Activated CD8-positive, alpha-beta memory T cell treated with anti-CD3 and anti-CD28 coated beads, Interleukin-2, amount 10 ng/mL, durations not matched to agents 7 days and 5 days (primary cell): ENCODE measurements at regions not wholly inside any gene's neighbourhood (a gene's known extent, or its start where the extent isn't known, plus 50 kb on each side); places are given as distances from the start of the nearest gene placed in this dataset.

Experiments used
- ATAC-seq: fragments of 150-1000 bp; cut with Tn5 transposase; one replicate; pipeline ENCODE4 v1.10.0; 2021; ENCODE audit warnings: moderate library complexity
- CTCF ChIA-PET: fragments of 350-600 bp; sonication (Branson Sonifier 250); formaldehyde crosslinking; loops from one replicate; lab custom pipeline; 2021; ENCODE audit warnings: antibody characterized with exemption; lab: Charles Lee
- DNase-seq: peaks from one replicate; pipeline ENCODE4 v3.0.0-alpha.2; 2020
- H3K27ac Mint-ChIP-seq: one replicate; pipeline ENCODE4 v1.8.0; 2021; ENCODE audit warnings: mild to moderate bottlenecking, mixed read lengths
- H3K27me3 Mint-ChIP-seq: one replicate; pipeline ENCODE4 v1.8.0; 2021; ENCODE audit warnings: mixed read lengths
- H3K36me3 Mint-ChIP-seq: one replicate; pipeline ENCODE4 v1.8.0; 2021; ENCODE audit warnings: mild to moderate bottlenecking, mixed read lengths
- H3K4me1 Mint-ChIP-seq: one replicate; pipeline ENCODE4 v1.8.0; 2021; ENCODE audit warnings: mixed read lengths
- H3K4me3 Mint-ChIP-seq: one replicate; pipeline ENCODE4 v1.8.0; 2021; ENCODE audit warnings: mild to moderate bottlenecking, moderate library complexity, mixed read lengths
- H3K9me3 Mint-ChIP-seq: one replicate; pipeline ENCODE4 v1.8.0; 2022; ENCODE audit warnings: low read depth, mixed read lengths

GRCh38 chr12:43294916-43295315 is 257.1 kb downstream of the ADAMTS20 start:
- peaks cover 4% of the 10 kb centered on the region for H3K9me3 Mint-ChIP-seq
- H3K36me3 Mint-ChIP-seq, result no peaks in the 10 kb centered on the region
- ATAC-seq (no peak), DNase-seq (no peak)
- no peak overlapping the region for H3K4me3 Mint-ChIP-seq
- no peak overlapping the region for H3K27ac Mint-ChIP-seq
- no peaks in the 10 kb centered on the region for H3K4me1 Mint-ChIP-seq
- CTCF ChIA-PET, result no interaction called here
- no peaks in the 10 kb centered on the region for H3K27me3 Mint-ChIP-seq

GRCh38 chr12:43294147-43294546 is 257.9 kb downstream of the ADAMTS20 start:
- H3K27me3 Mint-ChIP-seq, result no peaks in the 10 kb centered on the region
- DNase-seq (no peak), ATAC-seq (no peak)
- H3K36me3 Mint-ChIP-seq, result no peaks in the 10 kb centered on the region
- no peak overlapping the region for H3K4me3 Mint-ChIP-seq
- H3K9me3 Mint-ChIP-seq, result peaks cover 4% of the 10 kb centered on the region
- no peaks in the 10 kb centered on the region for H3K4me1 Mint-ChIP-seq
- no peak overlapping the region for H3K27ac Mint-ChIP-seq
- CTCF ChIA-PET, result no interaction called here

- Mint-ChIP-seq H3K27me3 (no peaks in the 10 kb centered on the region), H3K27ac (no peak overlapping the region), H3K4me1 (no peaks in the 10 kb centered on the region), H3K9me3 (peaks cover 4% of the 10 kb centered on the region), H3K4me3 (no peak overlapping the region), H3K36me3 (no peaks in the 10 kb centered on the region)
- ATAC-seq, result no peak
- DNase-seq, result no peak
- CTCF ChIA-PET, result no interaction called here
Measured at GRCh38 chr12:43293396-43293795, 258.6 kb downstream of the ADAMTS20 start.

GRCh38 chr12:43292699-43293098 is 259.3 kb downstream of the ADAMTS20 start:
- Mint-ChIP-seq H3K9me3 (peaks cover 4% of the 10 kb centered on the region), H3K36me3 (no peaks in the 10 kb centered on the region), H3K27me3 (no peaks in the 10 kb centered on the region), H3K4me3 (no peak overlapping the region), H3K4me1 (no peaks in the 10 kb centered on the region), H3K27ac (no peak overlapping the region)
- DNase-seq (no peak), ATAC-seq (no peak)
- CTCF ChIA-PET, result no interaction called here

GRCh38 chr12:43291516-43291915 is 260.5 kb downstream of the ADAMTS20 start:
- Mint-ChIP-seq H3K4me3 (no peak overlapping the region), H3K27me3 (no peaks in the 10 kb centered on the region), H3K36me3 (no peaks in the 10 kb centered on the region), H3K4me1 (no peaks in the 10 kb centered on the region), H3K9me3 (no peaks in the 10 kb centered on the region), H3K27ac (no peak overlapping the region)
- ATAC-seq (no peak), DNase-seq (no peak)
- CTCF ChIA-PET, result no interaction called here

- H3K27ac Mint-ChIP-seq, result no peak overlapping the region
- CTCF ChIA-PET, result no interaction called here
- H3K4me1 Mint-ChIP-seq, result no peaks in the 10 kb centered on the region
- H3K36me3 Mint-ChIP-seq, result no peaks in the 10 kb centered on the region
- ATAC-seq, result no peak
- no peak overlapping the region for H3K4me3 Mint-ChIP-seq
- no peaks in the 10 kb centered on the region for H3K9me3 Mint-ChIP-seq
- no peak for DNase-seq
- no peaks in the 10 kb centered on the region for H3K27me3 Mint-ChIP-seq
Measured at GRCh38 chr12:43290836-43291235, 261.2 kb downstream of the ADAMTS20 start.

GRCh38 chr12:43289426-43289801 is 262.6 kb downstream of the ADAMTS20 start:
- ATAC-seq, result no peak
- Mint-ChIP-seq H3K27me3 (no peaks in the 10 kb centered on the region), H3K4me3 (no peak overlapping the region), H3K27ac (no peak overlapping the region), H3K9me3 (no peaks in the 10 kb centered on the region), H3K36me3 (no peaks in the 10 kb centered on the region), H3K4me1 (no peaks in the 10 kb centered on the region)
- CTCF ChIA-PET, result no interaction called here
- no peak for DNase-seq

GRCh38 chr12:43288671-43289425 is 263.2 kb downstream of the ADAMTS20 start:
- CTCF ChIA-PET, result no interaction called here
- Mint-ChIP-seq H3K4me1 (no peaks in the 10 kb centered on the region), H3K27ac (no peak overlapping the region), H3K9me3 (no peaks in the 10 kb centered on the region), H3K4me3 (no peak overlapping the region), H3K36me3 (no peaks in the 10 kb centered on the region), H3K27me3 (no peaks in the 10 kb centered on the region)
- ATAC-seq (no peak), DNase-seq (no peak)

GRCh38 chr12:43287706-43288383 is 264.2 kb downstream of the ADAMTS20 start:
- ATAC-seq (no peak), DNase-seq (no peak)
- CTCF ChIA-PET, result no interaction called here
- H3K27ac Mint-ChIP-seq, result no peak overlapping the region
- no peaks in the 10 kb centered on the region for H3K36me3 Mint-ChIP-seq
- H3K4me1 Mint-ChIP-seq, result no peaks in the 10 kb centered on the region
- H3K27me3 Mint-ChIP-seq, result no peaks in the 10 kb centered on the region
- no peaks in the 10 kb centered on the region for H3K9me3 Mint-ChIP-seq
- H3K4me3 Mint-ChIP-seq, result no peak overlapping the region

- no peak overlapping the region for H3K4me3 Mint-ChIP-seq
- H3K27ac Mint-ChIP-seq, result no peak overlapping the region
- no peaks in the 10 kb centered on the region for H3K27me3 Mint-ChIP-seq
- ATAC-seq (no peak), DNase-seq (no peak)
- CTCF ChIA-PET, result no interaction called here
- no peaks in the 10 kb centered on the region for H3K36me3 Mint-ChIP-seq
- H3K9me3 Mint-ChIP-seq, result no peaks in the 10 kb centered on the region
- no peaks in the 10 kb centered on the region for H3K4me1 Mint-ChIP-seq
Measured at GRCh38 chr12:43286986-43287385, 265.0 kb downstream of the ADAMTS20 start.

GRCh38 chr12:43285159-43285598 is 266.8 kb downstream of the ADAMTS20 start:
- CTCF ChIA-PET, result no interaction called here
- DNase-seq, result no peak
- Mint-ChIP-seq H3K27me3 (no peaks in the 10 kb centered on the region), H3K4me1 (no peaks in the 10 kb centered on the region), H3K36me3 (no peaks in the 10 kb centered on the region), H3K27ac (no peak overlapping the region), H3K9me3 (no peaks in the 10 kb centered on the region), H3K4me3 (no peak overlapping the region)
- ATAC-seq, result no peak

- no peaks in the 10 kb centered on the region for H3K4me1 Mint-ChIP-seq
- H3K36me3 Mint-ChIP-seq, result no peaks in the 10 kb centered on the region
- H3K27me3 Mint-ChIP-seq, result no peaks in the 10 kb centered on the region
- ATAC-seq (no peak), DNase-seq (no peak)
- no peaks in the 10 kb centered on the region for H3K9me3 Mint-ChIP-seq
- H3K27ac Mint-ChIP-seq, result no peak overlapping the region
- no peak overlapping the region for H3K4me3 Mint-ChIP-seq
- CTCF ChIA-PET, result no interaction called here
Measured at GRCh38 chr12:43284486-43285158, 267.4 kb downstream of the ADAMTS20 start.

- Mint-ChIP-seq H3K4me3 (no peak overlapping the region), H3K36me3 (no peaks in the 10 kb centered on the region), H3K4me1 (no peaks in the 10 kb centered on the region), H3K27me3 (no peaks in the 10 kb centered on the region), H3K27ac (no peak overlapping the region), H3K9me3 (no peaks in the 10 kb centered on the region)
- CTCF ChIA-PET, result no interaction called here
- DNase-seq (no peak), ATAC-seq (no peak)
Measured at GRCh38 chr12:43283206-43283605, 268.8 kb downstream of the ADAMTS20 start.

- CTCF ChIA-PET, result no interaction called here
- ATAC-seq (no peak), DNase-seq (no peak)
- peaks cover 2% of the 10 kb centered on the region for H3K9me3 Mint-ChIP-seq
- H3K4me1 Mint-ChIP-seq, result no peaks in the 10 kb centered on the region
- H3K4me3 Mint-ChIP-seq, result no peak overlapping the region
- no peaks in the 10 kb centered on the region for H3K36me3 Mint-ChIP-seq
- no peaks in the 10 kb centered on the region for H3K27me3 Mint-ChIP-seq
- no peak overlapping the region for H3K27ac Mint-ChIP-seq
Measured at GRCh38 chr12:43282106-43282505, 269.9 kb downstream of the ADAMTS20 start.
